ENCODE measurements at regions not wholly inside any gene's neighbourhood (a gene's known extent, or its start where the extent isn't known, plus 50 kb on each side); places are given as distances from the start of the nearest gene placed in this dataset.
"Not testable (repeated sequence)": the region's sequence is repeated elsewhere in the genome, so short reads cannot be mapped to it uniquely, and the experiment has no call there.

GRCh38 chr4:149870008-149870407 is 54.4 kb upstream of the IQCM start:
- no peak for DNase-seq (ENCODE audit: low spot score)

GRCh38 chr4:149881744-149882143 is 66.1 kb upstream of the IQCM start:
- DNase-seq (ENCODE audit: low spot score): no peak

- no peak for DNase-seq (ENCODE audit: low spot score)
These were observed 66.6 kb upstream of the IQCM start for GRCh38 chr4:149882251-149882650.

DNA sequence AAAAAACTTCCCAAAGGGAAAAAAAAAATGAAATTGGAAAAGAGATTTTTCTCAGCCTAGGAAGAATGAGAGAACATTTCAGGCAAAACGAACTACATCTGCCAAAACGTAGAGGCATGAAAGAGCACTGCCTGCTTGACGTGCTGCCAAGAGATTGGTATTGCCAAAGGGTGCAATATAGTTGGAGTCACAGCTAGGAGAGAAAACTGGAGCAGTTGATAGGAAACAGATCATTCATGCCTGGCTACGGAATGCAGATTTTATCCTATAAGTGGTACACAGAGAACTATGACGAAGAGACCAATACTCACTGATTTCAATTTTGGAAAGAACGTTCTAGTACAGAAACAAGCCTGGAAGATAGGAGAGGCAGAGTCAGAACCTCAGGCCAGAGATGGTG is 68.4 kb upstream of the IQCM start:
- no peak for DNase-seq (ENCODE audit: low spot score)

- no peak for DNase-seq (ENCODE audit: low spot score)
These were observed 69.0 kb upstream of the IQCM start for GRCh38 chr4:149884529-149885181.

DNA sequence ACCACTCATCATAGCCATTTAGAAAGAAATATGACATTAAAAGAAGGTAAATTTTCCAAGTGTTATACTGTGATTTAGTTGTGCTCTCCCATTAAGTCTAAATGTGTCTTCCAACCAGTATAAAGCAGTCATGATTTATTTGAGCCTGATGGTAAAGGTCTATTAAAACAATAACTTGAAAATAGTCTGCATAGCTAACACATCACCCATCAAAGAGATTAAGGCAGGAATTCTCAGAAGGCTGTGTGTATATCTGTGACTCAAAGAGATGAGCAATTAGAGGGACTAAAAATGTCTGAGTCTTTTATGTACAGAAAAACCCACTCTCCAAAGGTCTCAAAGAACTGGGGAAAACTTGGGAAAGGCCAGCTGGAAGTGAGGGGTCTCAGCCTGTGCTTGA is 70.3 kb upstream of the IQCM start:
- DNase-seq (ENCODE audit: low spot score): no peak

GRCh38 chr4:149886786-149887490 is 71.3 kb upstream of the IQCM start:
- no peak for DNase-seq (ENCODE audit: low spot score)

DNA sequence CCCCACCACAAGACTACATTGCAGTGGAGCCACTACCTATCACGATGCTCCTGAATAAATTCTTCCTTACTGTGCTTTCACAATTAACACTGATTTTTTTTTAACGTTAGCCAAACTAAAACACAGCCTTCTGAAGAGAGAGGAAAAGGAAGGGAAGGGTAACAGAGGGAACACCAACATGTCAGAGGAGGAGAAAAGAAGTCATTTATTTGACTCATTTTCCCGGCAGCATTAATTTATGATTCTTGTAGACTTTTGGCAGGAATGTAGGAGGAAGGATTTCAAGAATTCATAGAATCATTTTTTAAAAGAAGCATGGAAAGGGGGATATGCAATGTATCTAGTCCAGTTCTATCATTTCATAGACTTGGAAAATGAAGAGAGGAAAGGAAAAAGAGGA is 74.3 kb upstream of the IQCM start:
- no peak for DNase-seq (ENCODE audit: low spot score)

DNA sequence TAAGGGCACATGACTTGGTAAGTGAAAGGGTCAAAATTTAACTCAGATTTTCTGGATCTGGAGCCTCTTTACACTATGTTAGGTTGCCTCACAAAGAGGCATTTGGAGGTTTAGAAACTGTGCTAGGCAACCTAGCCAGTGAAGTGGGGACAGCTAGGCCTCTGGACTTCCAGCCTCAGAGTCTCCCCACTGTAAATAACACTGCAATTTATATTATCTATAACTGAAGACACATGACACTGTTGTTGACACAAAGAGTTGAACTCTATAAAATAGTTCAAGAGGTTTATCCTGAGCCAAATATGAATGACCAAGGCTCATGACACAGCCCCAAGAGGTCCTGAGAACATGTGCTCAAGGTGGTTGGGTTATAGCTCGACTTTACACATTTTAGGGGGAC is 74.9 kb upstream of the IQCM start:
- DNase-seq (ENCODE audit: low spot score): no peak

GRCh38 chr4:149891426-149891825 is 75.8 kb upstream of the IQCM start:
- DNase-seq (ENCODE audit: low spot score): no peak

DNA sequence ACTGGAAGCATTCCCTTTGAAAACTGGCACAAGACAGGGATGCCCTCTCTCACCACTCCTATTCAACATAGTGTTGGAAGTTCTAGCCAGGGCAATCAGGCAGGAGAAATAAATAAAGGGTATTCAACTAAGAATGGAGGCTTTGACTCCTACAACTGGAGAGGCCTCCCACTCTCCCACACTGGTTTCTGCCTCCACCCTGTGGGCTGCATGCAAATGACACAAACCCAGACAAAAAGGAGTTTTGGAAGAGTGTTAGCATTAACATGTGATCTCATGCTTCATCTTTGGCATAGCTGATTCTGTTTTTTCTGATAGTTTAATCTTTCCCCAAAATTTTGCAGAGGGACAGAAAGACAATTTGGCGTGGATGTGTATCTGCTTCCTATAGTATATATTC is 80.8 kb upstream of the IQCM start:
- DNase-seq (ENCODE audit: low spot score): no peak

- DNase-seq (ENCODE audit: low spot score): no peak
These were observed 82.1 kb upstream of the IQCM start for GRCh38 chr4:149897783-149898182.

- DNase-seq (ENCODE audit: low spot score): no peak
These were observed 85.5 kb upstream of the IQCM start for GRCh38 chr4:149901128-149901527.

- no peak for DNase-seq (ENCODE audit: low spot score)
These were observed 86.6 kb upstream of the IQCM start for GRCh38 chr4:149902242-149902641.

GRCh38 chr4:149910177-149910576 is 94.5 kb upstream of the IQCM start:
- DNase-seq (ENCODE audit: low spot score): no peak

DNA sequence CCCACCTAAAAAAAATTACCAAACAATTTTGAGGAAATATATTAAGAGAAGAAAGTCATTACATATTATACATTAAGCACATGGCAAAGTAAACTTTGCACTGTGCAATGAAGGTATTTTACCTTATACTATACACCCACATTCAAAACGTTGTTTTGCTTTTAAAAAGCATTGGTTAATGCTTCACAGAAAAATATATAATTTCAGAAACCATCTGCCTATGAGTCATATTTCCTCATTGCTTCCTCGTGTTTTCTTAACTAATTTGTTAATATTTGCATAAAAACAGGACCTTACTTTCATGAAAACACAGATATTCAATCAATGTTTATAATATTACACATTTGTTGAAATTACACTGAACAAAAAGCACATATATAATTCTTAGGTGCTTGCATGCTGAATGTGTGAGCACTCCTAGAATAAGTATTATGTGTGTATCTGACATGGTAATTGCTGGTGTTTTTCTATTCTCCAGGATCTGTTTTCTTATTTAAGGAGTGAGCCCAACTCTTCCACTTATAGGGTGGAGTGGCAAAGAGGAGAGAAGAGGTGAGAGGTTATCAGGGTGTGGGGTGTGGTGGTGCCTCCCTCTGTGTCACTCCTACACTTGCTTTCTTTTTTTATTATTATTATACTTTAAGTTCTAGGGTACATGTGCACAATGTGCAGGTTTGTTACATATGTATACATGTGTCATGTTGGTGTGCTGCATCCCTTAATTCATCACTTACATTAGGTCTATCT is 95.1 kb upstream of the IQCM start:
- DNase-seq (ENCODE audit: low spot score): no peak

DNA sequence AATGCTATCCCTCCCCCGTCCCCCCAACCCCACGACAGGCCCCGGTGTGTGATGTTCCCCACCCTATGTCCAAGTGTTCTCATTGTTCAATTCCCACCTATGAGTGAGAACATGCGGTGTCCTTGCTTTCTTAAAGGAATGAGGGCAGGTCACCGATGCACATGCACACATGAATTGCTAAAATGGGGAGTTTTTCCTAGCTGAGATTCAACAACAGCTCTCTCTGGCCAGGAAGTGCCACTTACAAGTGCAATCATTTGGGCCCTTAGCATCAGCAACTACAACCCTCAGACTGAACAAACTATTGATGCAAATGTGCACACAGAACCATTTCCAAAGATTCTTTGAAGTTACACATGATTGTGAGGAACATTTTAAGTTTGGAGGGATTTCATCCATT is 95.7 kb upstream of the IQCM start:
- no peak for DNase-seq (ENCODE audit: low spot score)

DNA sequence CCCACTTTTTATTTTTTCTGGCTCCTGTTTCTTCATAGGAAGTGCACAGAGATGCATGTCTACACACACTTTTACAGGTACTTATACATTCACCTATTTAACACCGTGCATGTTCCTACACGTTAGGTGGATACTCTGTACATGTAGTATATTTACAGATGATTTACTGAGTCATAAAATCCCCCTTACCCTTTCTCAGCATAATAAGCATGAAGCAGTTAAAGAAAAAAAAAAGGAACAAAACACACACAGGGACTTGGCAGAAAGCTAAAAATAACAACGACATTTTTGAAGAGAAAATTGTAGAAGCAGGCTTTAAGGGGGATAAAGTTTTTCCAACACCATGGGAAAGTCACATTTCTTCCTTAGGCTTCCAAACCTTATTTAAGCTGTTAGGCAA is 96.4 kb upstream of the IQCM start:
- DNase-seq (ENCODE audit: low spot score): no peak

GRCh38 chr4:149914119-149915115 is 98.8 kb upstream of the IQCM start:
- DNase-seq (ENCODE audit: low spot score): no peak

DNA sequence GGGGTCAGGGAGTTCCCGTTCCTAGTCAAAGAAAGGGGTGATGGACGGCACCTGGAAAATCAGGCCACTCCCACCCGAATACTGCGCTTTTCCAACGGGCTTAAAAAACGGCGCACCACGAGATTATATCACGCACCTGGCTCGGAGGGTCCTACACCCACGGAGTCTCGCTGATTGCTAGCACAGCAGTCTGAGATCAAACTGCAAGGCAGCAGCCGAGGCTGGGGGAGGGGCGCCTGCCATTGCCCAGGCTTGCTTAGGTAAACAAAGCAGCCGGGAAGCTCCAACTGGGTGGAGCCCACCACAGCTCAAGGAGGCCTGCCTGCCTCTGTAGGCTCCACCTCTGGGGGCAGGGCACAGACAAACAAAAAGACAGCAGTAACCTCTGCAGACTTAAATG is 100.1 kb upstream of the IQCM start:
- not testable (repeated sequence) for DNase-seq (ENCODE audit: low spot score)

- DNase-seq (ENCODE audit: low spot score): no peak
These were observed 108.1 kb upstream of the IQCM start for GRCh38 chr4:149923736-149924135.

GRCh38 chr4:149927514-149927913 is 111.9 kb upstream of the IQCM start:
- DNase-seq (ENCODE audit: low spot score): no peak
